Stomach (tissue), 4 donors: ENCODE measurements at regions not wholly inside any gene's neighbourhood (a gene's known extent, or its start where the extent isn't known, plus 50 kb on each side); places are given as distances from the start of the nearest gene placed in this dataset.

Source experiments
- CTCF ChIP-seq, 7 experiments: fragments of 450-650 bp in 4 of 7; fragments of 200-600 bp in 3 of 7; sonication (generic) in 3 of 7; IDR thresholded peaks; one replicate each; pipeline ENCODE4 v1.5.1; 2016 to 2019; ENCODE audit warnings: antibody characterized with exemption in 7 of 7, control low read depth in 2 of 7, mild to moderate bottlenecking in 1 of 7
- EP300 ChIP-seq: sonication (generic); formaldehyde crosslinking; IDR thresholded peaks from one replicate; pipeline ENCODE4 v1.6.1; 2017; ENCODE audit warnings: antibody characterized with exemption
- POLR2A ChIP-seq, 4 donors: fragments of 450-650 bp; IDR thresholded peaks; one replicate each; pipeline ENCODE4 v1.6.1; 2016; ENCODE audit warnings: antibody characterized with exemption in 4 of 4, control low read depth in 2 of 4, mild to moderate bottlenecking in 1 of 4, moderate library complexity in 1 of 4

GRCh38 chr10:107855301-107856046, 691.0 kb upstream of the SORCS1 start:
- no peak for TF ChIP-seq POLR2A (IDR thresholded peaks at IDR 0.05)
- TF ChIP-seq CTCF (IDR thresholded peaks at IDR 0.05): no peak
- no peak for TF ChIP-seq EP300
